HCT116 (cell line): ENCODE measurements at regions not wholly inside any gene's neighbourhood (a gene's known extent, or its start where the extent isn't known, plus 50 kb on each side); places are given as distances from the start of the nearest gene placed in this dataset.

Experiments used
- ATAC-seq: fragments of 200-7000 bp; cut with Tn5 transposase; 2 replicates; pipeline ENCODE4 v1.9.1; 2020; ENCODE audit warnings: mild to moderate bottlenecking, moderate library complexity
- BruUV-seq: library from RNA; stranded (reverse); fragments of 400-500 nt; replicated peaks from 2 replicates; lab custom pipeline; 2021; lab: Mats Ljungman, UMichigan
- CTCF ChIA-PET: fragments of 300-600 bp; sonication (Branson Sonifier 250); formaldehyde crosslinking; loops from one replicate; lab custom pipeline; 2021; ENCODE audit warnings: antibody characterized with exemption; lab: Charles Lee
- POLR2A ChIA-PET: fragments of 300-600, 350-600 bp; sonication (Branson Sonifier 250); formaldehyde crosslinking; loops from one replicate; lab custom pipeline; 2021; ENCODE audit warnings: antibody characterized with exemption; lab: Charles Lee
- RAD21 ChIA-PET, 2 experiments: fragments of 300-600 bp; sonication (Branson Sonifier 250); formaldehyde crosslinking; loops; one replicate each; lab custom pipeline; 2023; ENCODE audit warnings: low total read pairs in 2 of 2; ENCODE audit not compliant: uncharacterized antibody in 2 of 2, unreplicated experiment in 2 of 2, low non-redundant PET in 1 of 2; lab: Charles Lee
- DNase-seq: peaks from one replicate; pipeline ENCODE4 v3.0.0-alpha.2; 2010; ENCODE audit warnings: low read depth, low spot score
- H2AFZ ChIP-seq: fragments of 200-600 bp; shearing (Covaris generic), sonication (generic); 2 replicates; pipeline ENCODE4 v1.6.1; 2017; ENCODE audit warnings: low read depth, mixed run types, mixed read lengths, antibody characterized with exemption, low read length; ENCODE audit not compliant: poor library complexity, severe bottlenecking
- H3K27ac ChIP-seq: 2 replicates; pipeline ENCODE4 v1.5.1; 2012; ENCODE audit warnings: low read depth, low read length
- H3K27me3 ChIP-seq: fragments of 200-600 bp; sonication (generic); 2 replicates; pipeline ENCODE4 v1.6.1; 2016; ENCODE audit warnings: mixed run types, low read length, mixed read lengths; ENCODE audit not compliant: insufficient read depth
- H3K36me3 ChIP-seq, 2 experiments: fragments of 200-500 bp in 1 of 2; fragments of 200-600 bp in 1 of 2; sonication (Bioruptor generic) in 1 of 2; sonication (generic) in 1 of 2; 2 replicates each; pipeline versions ENCODE4 v1.5.1 to v1.6.1; 2014 to 2016; ENCODE audit warnings: low read length in 2 of 2, inconsistent platforms in 1 of 2, mixed read lengths in 1 of 2, mixed run types in 1 of 2; ENCODE audit not compliant: insufficient read depth in 2 of 2, control insufficient read depth in 1 of 2
- H3K4me1 ChIP-seq, 2 experiments: fragments of 200-600 bp in 1 of 2; sonication (generic) in 1 of 2; 2 replicates each; pipeline versions ENCODE4 v1.5.1 to v1.6.1; 2012 to 2017; ENCODE audit warnings: low read length in 2 of 2, inconsistent platforms in 1 of 2, mild to moderate bottlenecking in 1 of 2, mixed read lengths in 1 of 2, mixed run types in 1 of 2, moderate library complexity in 1 of 2; ENCODE audit not compliant: insufficient read depth in 2 of 2, control insufficient read depth in 1 of 2
- H3K4me2 ChIP-seq: fragments of 200-600 bp; sonication (generic); 2 replicates; pipeline ENCODE4 v1.6.1; 2017; ENCODE audit warnings: mixed run types, low read length, mixed read lengths
- H3K4me3 ChIP-seq, 2 experiments: fragments of 200-600 bp in 1 of 2; sonication (generic) in 1 of 2; replicated peaks in 1 of 2; 2 replicates each; pipeline ENCODE4 v1.5.1; 2011 to 2016; ENCODE audit warnings: low read length in 2 of 2, control low read depth in 1 of 2, low read depth in 1 of 2, mild to moderate bottlenecking in 1 of 2, mixed read lengths in 1 of 2, mixed run types in 1 of 2
- H3K79me2 ChIP-seq: fragments of 200-600 bp; sonication (generic); 2 replicates; pipeline ENCODE4 v1.6.1; 2017; ENCODE audit warnings: mild to moderate bottlenecking, mixed run types, low read length, moderate library complexity, mixed read lengths; ENCODE audit not compliant: insufficient read depth
- H3K9ac ChIP-seq: fragments of 200-600 bp; sonication (generic); 2 replicates; pipeline ENCODE4 v1.6.1; 2016; ENCODE audit warnings: low read length, mixed read lengths
- H3K9me2 ChIP-seq: fragments of 200-600 bp; sonication (generic), shearing (Covaris generic); 2 replicates; pipeline ENCODE4 v1.6.1; 2017; ENCODE audit warnings: mixed run types, mild to moderate bottlenecking, moderate library complexity; ENCODE audit not compliant: insufficient read depth
- H3K9me3 ChIP-seq, 2 experiments: fragments of 200-500 bp in 1 of 2; fragments of 200-600 bp in 1 of 2; sonication (Bioruptor generic) in 1 of 2; sonication (generic) in 1 of 2; 2 replicates each; pipeline ENCODE4 v1.6.1; 2014 to 2017; ENCODE audit warnings: low read length in 2 of 2, mixed read lengths in 2 of 2, inconsistent platforms in 1 of 2, low read depth in 1 of 2, mild to moderate bottlenecking in 1 of 2, mixed run types in 1 of 2, moderate library complexity in 1 of 2; ENCODE audit not compliant: control insufficient read depth in 1 of 2, insufficient read depth in 1 of 2
- H4K20me1 ChIP-seq: fragments of 200-600 bp; sonication (generic), shearing (Covaris generic); 2 replicates; pipeline ENCODE4 v1.6.1; 2017; ENCODE audit warnings: mixed run types, mild to moderate bottlenecking, moderate library complexity; ENCODE audit not compliant: insufficient read depth
- EGR1 ChIP-seq: IDR thresholded peaks from 2 replicates; pipeline ENCODE4 v1.6.1; 2012; ENCODE audit warnings: low read depth
- RAD21 ChIP-seq: IDR thresholded peaks from 2 replicates; pipeline ENCODE4 v1.6.1; 2012; ENCODE audit warnings: low read depth, mild to moderate bottlenecking
- SIN3A ChIP-seq: IDR thresholded peaks from 2 replicates; pipeline ENCODE4 v1.6.1; 2012; ENCODE audit warnings: low read depth
- SP1 ChIP-seq: IDR thresholded peaks from 2 replicates; pipeline ENCODE4 v1.6.1; 2012; ENCODE audit warnings: low read depth
- YY1 ChIP-seq: IDR thresholded peaks from 2 replicates; pipeline ENCODE4 v1.6.1; 2011; ENCODE audit warnings: low read length, low read depth, moderate library complexity, mild to moderate bottlenecking; ENCODE audit not compliant: insufficient replicate concordance; ENCODE audit errors: extremely low read depth
- intact Hi-C: fragments of 100-400 bp; cut with micrococcal nuclease; formaldehyde crosslinking; loops from 2 replicates; pipeline ENCODE4 v1.10.0; 2022

DNA sequence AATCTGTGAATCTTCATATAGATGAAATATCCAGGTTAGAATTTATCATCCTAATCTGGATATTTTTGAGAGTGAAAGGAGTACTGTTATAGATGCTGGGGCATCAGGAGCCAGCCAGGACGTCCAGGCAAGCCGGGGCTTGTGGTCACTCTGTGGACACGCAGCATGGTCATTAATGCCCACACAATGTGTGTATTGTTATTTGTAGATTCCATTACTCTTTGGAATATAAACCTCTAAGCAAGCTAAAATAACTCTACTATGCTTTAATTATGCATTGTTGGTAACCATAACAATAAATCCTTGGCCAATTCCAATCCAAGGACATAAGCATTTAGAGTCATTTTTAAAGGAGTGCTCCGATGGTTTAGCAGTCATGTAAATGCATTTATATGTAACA, 137.9 kb downstream of the TM9SF2 start:
- ChIA-PET RAD21 (no interaction called here), CTCF (no interaction called here), POLR2A (no interaction called here)
- Histone ChIP-seq H3K36me3 (no peaks in the 10 kb centered on the region), H3K4me2 (no peak overlapping the region), H3K79me2 (no peaks in the 10 kb centered on the region; the same call in 1 of the 2 replicates), H3K9me3 (no peaks in the 10 kb centered on the region), H3K9ac (no peak overlapping the region), H3K27me3 (no peaks in the 10 kb centered on the region), H3K4me1 (no peaks in the 10 kb centered on the region), H2AFZ (no peak overlapping the region), H3K27ac (no peak overlapping the region), H3K9me2 (no peaks in the 10 kb centered on the region), H4K20me1 (no peaks in the 10 kb centered on the region), H3K4me3 (no peak overlapping the region)
- intact Hi-C loops = no loop called here
- no TSS peak for BruUV-seq
- ATAC-seq (no peak), DNase-seq (no peak)
- TF ChIP-seq SP1 (no peak), YY1 (no peak)

DNA sequence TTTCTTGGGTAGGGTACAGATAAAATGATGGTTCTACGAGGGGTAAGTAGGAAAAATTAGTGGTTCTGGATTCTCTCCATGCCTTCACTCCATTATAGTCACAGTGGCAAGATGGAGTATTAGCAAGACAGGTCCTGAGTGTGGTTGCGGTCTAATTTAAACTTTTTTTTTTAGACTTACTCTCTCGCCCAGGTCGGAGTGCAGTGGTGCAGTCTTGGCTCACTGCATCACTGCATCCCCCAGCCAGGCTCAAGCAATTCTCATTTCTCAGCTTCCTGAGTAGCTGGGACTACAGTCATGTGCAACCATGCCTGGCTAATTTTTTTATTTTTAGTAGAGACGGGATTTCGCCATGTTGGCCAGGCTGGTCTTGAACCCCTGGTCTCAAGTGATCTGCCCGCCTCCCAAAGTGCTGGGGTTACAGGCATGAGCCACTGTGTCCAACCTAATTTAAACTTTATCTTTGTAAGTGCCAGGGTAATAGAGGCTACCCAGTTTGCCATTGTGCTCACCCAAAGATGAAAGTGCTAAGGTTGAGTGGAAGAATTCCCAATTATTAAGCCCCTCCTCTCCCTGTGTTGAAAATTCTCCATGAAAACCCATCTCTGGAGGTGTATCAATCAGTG, 135.6 kb downstream of the TM9SF2 start:
- no peak overlapping the region for H3K27ac ChIP-seq
- no peak overlapping the region for H3K4me2 ChIP-seq
- intact Hi-C loops = no loop called here
- ChIA-PET RAD21 (no interaction called here), POLR2A (no interaction called here), CTCF (no interaction called here)
- BruUV-seq = no TSS peak
- H3K9me2 ChIP-seq = no peaks in the 10 kb centered on the region
- DNase-seq = no peak
- no peaks in the 10 kb centered on the region; the same call in 1 of the 2 replicates for H3K79me2 ChIP-seq
- H3K4me3 ChIP-seq = no peak overlapping the region
- H4K20me1 ChIP-seq = no peaks in the 10 kb centered on the region
- H3K9me3 ChIP-seq = no peaks in the 10 kb centered on the region
- no peak for ATAC-seq
- H3K36me3 ChIP-seq = no peaks in the 10 kb centered on the region
- no peaks in the 10 kb centered on the region for H3K4me1 ChIP-seq
- no peaks in the 10 kb centered on the region for H3K27me3 ChIP-seq
- no peak overlapping the region for H3K9ac ChIP-seq
- TF ChIP-seq EGR1 (no peak), SIN3A (no peak), RAD21 (no peak)
- TF ChIP-seq, all 23 proteins: peak for 0
- H2AFZ ChIP-seq = no peak overlapping the region
